PFSK-1 (cell line): ENCODE measurements at regions not wholly inside any gene's neighbourhood (a gene's known extent, or its start where the extent isn't known, plus 50 kb on each side); places are given as distances from the start of the nearest gene placed in this dataset.

ENCODE experiments used
- FOXP2 ChIP-seq: optimal IDR thresholded peaks from 2 replicates; pipeline ENCODE3; 2011; ENCODE audit warnings: borderline replicate concordance, control low read depth, inconsistent platforms; ENCODE audit not compliant: insufficient read depth; ENCODE audit errors: extremely low read length, extremely low read depth
- POLR2AphosphoS5 ChIP-seq: IDR thresholded peaks from 2 replicates; pipeline ENCODE4 v1.6.1; 2012; ENCODE audit warnings: low read depth, mild to moderate bottlenecking, control low read depth, low read length, moderate library complexity
- REST ChIP-seq, 2 experiments: IDR thresholded peaks; 2 replicates each; pipeline versions ENCODE4 v1.6.1 to v1.8.0; 2011 to 2012; ENCODE audit warnings: low read depth in 2 of 2, low read length in 2 of 2, control low read depth in 1 of 2, inconsistent platforms in 1 of 2, mild to moderate bottlenecking in 1 of 2, moderate library complexity in 1 of 2; ENCODE audit not compliant: insufficient read depth in 1 of 2
- SIN3A ChIP-seq: IDR thresholded peaks from 2 replicates; pipeline ENCODE4 v1.6.1; 2012; ENCODE audit warnings: mild to moderate bottlenecking, low read length, moderate library complexity, borderline replicate concordance; ENCODE audit not compliant: insufficient read depth
- TAF1 ChIP-seq: IDR thresholded peaks from 2 replicates; pipeline ENCODE4 v1.6.1; 2012; ENCODE audit warnings: low read length, control low read depth, borderline replicate concordance; ENCODE audit not compliant: insufficient read depth

GRCh38 chr9:129270903-129271431, 92.9 kb upstream of the IER5L start:
- no peak for TF ChIP-seq FOXP2

- no peak for TF ChIP-seq POLR2AphosphoS5
- no peak for TF ChIP-seq SIN3A
- no peak for TF ChIP-seq FOXP2
- TF ChIP-seq REST (IDR thresholded peaks at IDR 0.05; ENCODE audit: insufficient read depth in 1 of 2, low read depth in 2 of 2, low read length in 2 of 2) = no peak
These were observed 92.1 kb upstream of the IER5L start for GRCh38 chr9:129270205-129270604.

GRCh38 chr9:129267141-129267540, 89.1 kb upstream of the IER5L start:
- TF ChIP-seq FOXP2 (no peak), REST (IDR thresholded peaks at IDR 0.05; ENCODE audit: insufficient read depth in 1 of 2, low read depth in 2 of 2, low read length in 2 of 2) (no peak), SIN3A (no peak), TAF1 (no peak), POLR2AphosphoS5 (no peak)

- TF ChIP-seq TAF1 (no peak), FOXP2 (no peak), REST (IDR thresholded peaks at IDR 0.05; ENCODE audit: insufficient read depth in 1 of 2, low read depth in 2 of 2, low read length in 2 of 2) (no peak), POLR2AphosphoS5 (no peak), SIN3A (no peak)
These were observed 88.5 kb upstream of the IER5L start for GRCh38 chr9:129266536-129266935.

- TF ChIP-seq TAF1 (no peak), POLR2AphosphoS5 (no peak), FOXP2 (no peak), SIN3A (no peak), REST (IDR thresholded peaks at IDR 0.05; ENCODE audit: insufficient read depth in 1 of 2, low read depth in 2 of 2, low read length in 2 of 2) (no peak)
These were observed 86.3 kb upstream of the IER5L start for GRCh38 chr9:129264388-129264787.
